Sigmoid colon (tissue), 6 donors: ENCODE measurements at regions not wholly inside any gene's neighbourhood (a gene's known extent, or its start where the extent isn't known, plus 50 kb on each side); places are given as distances from the start of the nearest gene placed in this dataset.

Experiments used
- DNase-seq: peaks from one replicate; pipeline ENCODE4 v3.0.0-alpha.2; 2019
- H3K27ac ChIP-seq, 4 donors: fragments of 200-600 bp; sonication (generic); one replicate each; pipeline ENCODE4 v1.5.1; 2016 to 2019; ENCODE audit warnings: mild to moderate bottlenecking in 1 of 4
- H3K27me3 ChIP-seq, 3 donors: fragments of 200-600 bp; sonication (generic); one replicate each; pipeline ENCODE4 v1.5.1; 2019; ENCODE audit warnings: mild to moderate bottlenecking in 1 of 3
- H3K36me3 ChIP-seq, 4 donors: fragments of 200-600 bp; sonication (generic); one replicate each; pipeline ENCODE4 v1.5.1; 2016 to 2019
- H3K4me1 ChIP-seq, 4 donors: fragments of 200-600 bp; sonication (generic); one replicate each; pipeline ENCODE4 v1.5.1; 2017 to 2019
- H3K4me3 ChIP-seq, 4 donors: fragments of 200-600 bp; sonication (generic); one replicate each; pipeline ENCODE4 v1.5.1; 2017 to 2019; ENCODE audit warnings: mild to moderate bottlenecking in 2 of 4, moderate library complexity in 1 of 4
- H3K9me3 ChIP-seq, 4 donors: fragments of 200-600 bp in 3 of 4; sonication (generic) in 3 of 4; one replicate each; pipeline versions ENCODE4 v1.5.1 to v1.6.1; 2013 to 2019
- CTCF ChIP-seq, 4 experiments: fragments of 450-650 bp in 3 of 4; fragments of 200-600 bp in 1 of 4; IDR thresholded peaks; one replicate each; pipeline ENCODE4 v1.5.1; 2016 to 2019; ENCODE audit warnings: antibody characterized with exemption in 4 of 4, mild to moderate bottlenecking in 3 of 4, moderate library complexity in 2 of 4
- EP300 ChIP-seq, 4 donors: sonication (generic); formaldehyde crosslinking; IDR thresholded peaks; one replicate each; pipeline ENCODE4 v1.6.1; 2017; ENCODE audit warnings: antibody characterized with exemption in 4 of 4
- POLR2A ChIP-seq, 2 donors: fragments of 450-650 bp; IDR thresholded peaks; one replicate each; pipeline ENCODE4 v1.6.1; 2016; ENCODE audit warnings: antibody characterized with exemption in 2 of 2, mild to moderate bottlenecking in 2 of 2, moderate library complexity in 2 of 2
- POLR2AphosphoS5 ChIP-seq, 4 donors: sonication (generic); formaldehyde crosslinking; IDR thresholded peaks; one replicate each; pipeline ENCODE4 v1.6.1; 2017; ENCODE audit warnings: antibody characterized with exemption in 4 of 4
- WGBS, 2 donors: extraction: QIAGEN DNeasy Blood & Tissue Kit; methylation state at CpG; one replicate each; pipeline ENCODE4 v1.1.7; 2013; 5-methylcytosine and 5-hydroxymethylcytosine counted together
- intact Hi-C: fragments of 100-400 bp; cut with DNase I; formaldehyde crosslinking; loops from one replicate; pipeline ENCODE4 v1.15.1; 2023
- donor health status: healthy with polysubstance abuse.
- donor health status: healthy.

GRCh38 chr3:155012584-155012983, 67.5 kb upstream of the MME start:
- no peak for DNase-seq
- intact Hi-C loops, result no loop called here
- Histone ChIP-seq H3K4me1 (no peaks in the 10 kb centered on the region), H3K4me3 (no peak overlapping the region), H3K27ac (no peak overlapping the region), H3K36me3 (no peaks in the 10 kb centered on the region), H3K27me3 (no peaks in the 10 kb centered on the region), H3K9me3 (no peaks in the 10 kb centered on the region)
- 80 to 94% methylated on average over 4 of the region's 4 CpGs for WGBS, 2 donors
- TF ChIP-seq POLR2AphosphoS5 (IDR thresholded peaks at IDR 0.05), result no peak
- no peak for TF ChIP-seq EP300 (IDR thresholded peaks at IDR 0.05)
- no peak for TF ChIP-seq POLR2A (IDR thresholded peaks at IDR 0.05)
- no peak for TF ChIP-seq CTCF (IDR thresholded peaks at IDR 0.05)

DNA sequence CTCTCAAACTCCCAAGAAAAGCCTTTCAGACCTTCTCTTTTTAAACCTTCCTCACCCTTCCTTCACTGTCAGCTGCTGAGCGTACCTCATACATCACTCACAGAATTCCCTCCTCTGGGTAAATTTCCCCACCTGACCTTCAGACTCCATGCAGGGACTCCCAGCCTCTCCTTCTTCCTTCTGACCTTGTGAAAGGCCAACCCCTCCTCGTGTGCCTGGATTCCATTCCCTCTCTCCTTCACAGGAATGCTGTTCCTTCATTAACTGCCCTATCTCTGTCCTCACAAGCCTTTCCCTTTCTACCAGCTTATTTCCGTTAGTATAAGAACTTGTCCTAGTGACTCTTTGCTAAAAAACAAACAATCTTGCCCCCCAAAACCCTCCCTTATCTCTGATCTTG, 69.7 kb upstream of the MME start:
- Histone ChIP-seq H3K4me1 (no peaks in the 10 kb centered on the region), H3K36me3 (no peaks in the 10 kb centered on the region), H3K4me3 (no peak overlapping the region), H3K9me3 (no peaks in the 10 kb centered on the region), H3K27ac (no peak overlapping the region), H3K27me3 (no peaks in the 10 kb centered on the region)
- WGBS, 2 donors, result 62 to 72% methylated on average over 3 of the region's 3 CpGs
- TF ChIP-seq POLR2A (IDR thresholded peaks at IDR 0.05), result no peak
- no peak for TF ChIP-seq POLR2AphosphoS5 (IDR thresholded peaks at IDR 0.05)
- no peak for TF ChIP-seq CTCF (IDR thresholded peaks at IDR 0.05)
- no peak for TF ChIP-seq EP300 (IDR thresholded peaks at IDR 0.05)
- intact Hi-C loops, result no loop called here
- no peak for DNase-seq

- H3K4me3 ChIP-seq, result no peak overlapping the region
- no peak overlapping the region for H3K27ac ChIP-seq
- no peaks in the 10 kb centered on the region for H3K36me3 ChIP-seq
- intact Hi-C loops, result no loop called here
- 80 to 85% methylated on average over 2 of the region's 2 CpGs for WGBS, 2 donors
- no peak for DNase-seq
- no peak for TF ChIP-seq EP300 (IDR thresholded peaks at IDR 0.05)
- TF ChIP-seq POLR2AphosphoS5 (IDR thresholded peaks at IDR 0.05), result no peak
- TF ChIP-seq CTCF (IDR thresholded peaks at IDR 0.05), result no peak
- no peak for TF ChIP-seq POLR2A (IDR thresholded peaks at IDR 0.05)
- no peaks in the 10 kb centered on the region for H3K4me1 ChIP-seq
- no peaks in the 10 kb centered on the region for H3K27me3 ChIP-seq
- peaks cover 0 to 3% (median 0%) of the 10 kb centered on the region in 4 donors for H3K9me3 ChIP-seq
These were observed 70.9 kb upstream of the MME start for GRCh38 chr3:155009217-155009616.

DNA sequence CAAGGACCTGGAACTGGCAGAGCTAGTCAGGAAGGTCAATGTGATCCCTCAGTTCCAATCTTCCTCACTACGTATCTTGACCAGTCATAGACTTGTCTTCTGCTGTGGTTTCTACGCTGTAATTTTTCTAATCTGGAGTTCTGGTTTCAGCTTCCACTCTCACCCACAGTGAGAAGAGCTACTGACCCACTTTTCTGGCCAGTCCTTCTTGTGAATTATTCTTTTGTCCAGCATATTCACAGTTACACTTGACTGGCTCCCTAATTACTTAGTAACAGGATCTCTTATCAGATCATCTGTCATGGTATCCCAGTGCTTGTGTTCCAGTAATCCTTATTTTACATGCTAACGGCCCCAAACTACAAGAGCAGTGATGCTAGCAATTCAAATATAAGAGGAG, 72.4 kb upstream of the MME start:
- TF ChIP-seq POLR2A (IDR thresholded peaks at IDR 0.05) (no peak), CTCF (IDR thresholded peaks at IDR 0.05) (no peak), POLR2AphosphoS5 (IDR thresholded peaks at IDR 0.05) (no peak), EP300 (IDR thresholded peaks at IDR 0.05) (no peak)
- Histone ChIP-seq H3K4me1 (no peaks in the 10 kb centered on the region), H3K27me3 (no peaks in the 10 kb centered on the region), H3K9me3 (peaks cover 0 to 5% (median 0%) of the 10 kb centered on the region in 4 donors), H3K36me3 (no peaks in the 10 kb centered on the region), H3K4me3 (no peak overlapping the region), H3K27ac (no peak overlapping the region)
- no peak for DNase-seq
- 77 to 79% methylated on average over 3 of the region's 3 CpGs for WGBS, 2 donors
- intact Hi-C loops, result no loop called here

DNA sequence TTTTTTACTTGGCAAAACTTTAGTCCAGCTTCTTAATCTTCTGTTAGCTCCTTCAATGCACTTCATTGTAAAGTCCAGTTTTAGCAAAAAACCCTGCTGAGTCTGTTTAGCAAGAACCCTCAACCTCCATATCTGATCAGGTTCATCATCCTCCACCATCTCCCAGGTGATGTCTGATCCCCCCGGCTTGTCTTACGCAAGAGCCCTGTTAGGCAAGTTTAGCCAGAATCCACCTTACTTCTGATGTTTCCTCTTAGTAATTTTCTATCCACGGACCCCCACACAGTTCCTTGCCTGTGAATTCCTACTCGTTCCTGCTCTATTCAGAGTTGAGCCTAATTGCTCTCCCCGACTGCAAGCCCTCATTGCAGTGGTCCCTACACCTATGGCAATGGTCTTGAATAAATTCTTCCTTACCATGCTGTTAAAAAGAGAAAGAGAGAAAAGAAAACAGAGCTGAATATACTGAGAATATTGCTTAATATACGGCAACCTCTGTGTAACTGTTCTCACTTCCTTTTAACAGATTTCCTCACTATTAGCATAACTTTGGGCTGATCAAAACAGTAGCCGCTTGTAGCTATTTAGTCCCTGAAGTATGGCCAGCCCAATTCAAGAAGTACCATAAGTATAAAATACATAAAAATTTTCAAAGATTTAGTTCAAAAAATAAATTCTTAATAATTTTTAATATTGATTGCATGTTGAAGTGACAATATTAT, 78.7 kb upstream of the MME start:
- Histone ChIP-seq H3K4me3 (no peak overlapping the region), H3K27me3 (no peaks in the 10 kb centered on the region), H3K4me1 (no peaks in the 10 kb centered on the region), H3K27ac (no peak overlapping the region), H3K36me3 (no peaks in the 10 kb centered on the region), H3K9me3 (peaks cover 0 to 5% (median 0%) of the 10 kb centered on the region in 4 donors)
- no peak for TF ChIP-seq EP300 (IDR thresholded peaks at IDR 0.05)
- no peak for TF ChIP-seq POLR2A (IDR thresholded peaks at IDR 0.05)
- no peak for TF ChIP-seq POLR2AphosphoS5 (IDR thresholded peaks at IDR 0.05)
- no peak for TF ChIP-seq CTCF (IDR thresholded peaks at IDR 0.05)
- WGBS, 2 donors, result 73 to 74% methylated on average over 7 of the region's 7 CpGs
- no peak for DNase-seq
- intact Hi-C loops, result no loop called here
